Cardiac septum (tissue), 1 donor: ENCODE measurements at regions not wholly inside any gene's neighbourhood (a gene's known extent, or its start where the extent isn't known, plus 50 kb on each side); places are given as distances from the start of the nearest gene placed in this dataset.

Source experiments
- DNase-seq: peaks from one replicate; pipeline ENCODE4 v3.0.0-alpha.2; 2020; ENCODE audit warnings: low spot score
- intact Hi-C: fragments of 100-400 bp; cut with DNase I; formaldehyde crosslinking; loops from one replicate; pipeline ENCODE4 v1.14.0; 2022
- donor health status: DM: no; HTN: no; CAD: no.

- no peak for DNase-seq
- intact Hi-C loops = no loop called here
Measured at GRCh38 chr20:20946122-20946759, 159.9 kb downstream of the LINC00237 start.

DNA sequence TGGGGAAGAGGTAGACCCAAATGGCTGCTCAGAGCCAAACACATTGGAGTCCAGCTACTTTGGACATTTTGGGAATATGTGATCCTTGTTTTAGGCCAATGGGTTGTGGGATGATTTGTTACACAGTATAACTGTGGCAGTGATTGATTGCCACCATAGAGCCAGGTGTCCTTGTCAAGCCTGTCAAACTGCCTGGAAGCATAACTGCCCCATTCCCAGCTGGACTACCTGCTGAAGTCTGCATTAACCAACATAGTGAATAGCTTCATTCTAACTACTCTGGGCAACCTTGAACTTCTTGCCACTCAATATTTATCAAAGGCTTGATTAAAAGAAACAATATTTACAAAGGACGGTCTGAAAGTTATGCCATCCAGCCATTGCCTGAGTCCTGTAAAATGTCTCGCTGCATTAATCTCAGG is 164.7 kb downstream of the LINC00237 start:
- DNase-seq = no peak
- intact Hi-C loops = no loop called here

GRCh38 chr20:20939006-20939405 is 167.2 kb downstream of the LINC00237 start:
- intact Hi-C loops = no loop called here

DNA sequence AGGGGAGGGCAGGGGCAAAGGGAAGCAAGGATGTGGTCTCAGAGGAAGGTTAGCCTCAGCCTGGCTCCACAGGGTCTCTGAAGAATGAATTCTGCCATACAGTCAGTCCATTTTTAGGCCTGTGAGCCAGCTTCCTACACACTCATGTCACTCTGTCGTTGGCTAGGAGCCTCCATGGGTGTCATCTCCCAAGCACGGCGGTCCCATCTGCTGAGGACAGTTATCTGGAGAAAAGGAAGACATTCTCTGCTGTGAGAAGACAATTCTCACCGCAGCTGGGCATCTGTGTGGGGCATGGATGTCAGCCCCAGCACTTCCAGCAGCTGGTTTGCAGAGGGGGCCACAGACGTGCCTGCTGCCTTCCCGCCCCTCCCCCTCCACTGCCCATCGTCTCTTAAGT is 167.6 kb downstream of the LINC00237 start:
- no peak for DNase-seq
- intact Hi-C loops = no loop called here

More at GRCh38 chr20:20939006-20939405, 167.2 kb downstream of the LINC00237 start:
- no peak for DNase-seq

GRCh38 chr20:20938131-20938530 is 168.0 kb downstream of the LINC00237 start:
- intact Hi-C loops = no loop called here
- no peak for DNase-seq

GRCh38 chr20:20933142-20933958 is 172.8 kb downstream of the LINC00237 start:
- intact Hi-C loops = no loop called here

DNA sequence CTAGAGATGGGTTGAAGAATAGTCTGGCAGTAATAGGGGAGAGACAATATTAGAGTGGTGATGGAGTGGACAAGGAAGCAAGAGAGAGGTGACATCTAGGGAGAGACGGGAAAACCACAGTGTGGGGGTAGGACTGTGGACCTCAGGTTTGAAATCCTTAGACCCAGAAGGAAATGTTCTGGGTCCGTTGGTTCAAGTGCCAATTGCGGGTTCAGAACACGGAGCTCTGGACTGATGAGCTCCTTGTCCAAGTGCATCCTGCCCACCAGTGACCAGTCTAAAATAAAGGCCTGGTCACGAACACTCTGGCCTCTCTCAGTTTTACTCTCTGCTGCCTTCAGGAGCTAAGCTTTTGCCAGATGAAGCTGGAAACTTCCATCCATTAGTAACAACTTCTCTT is 174.0 kb downstream of the LINC00237 start:
- DNase-seq = no peak
- intact Hi-C loops = no loop called here

More at GRCh38 chr20:20933142-20933958, 172.8 kb downstream of the LINC00237 start:
- no peak for DNase-seq

DNA sequence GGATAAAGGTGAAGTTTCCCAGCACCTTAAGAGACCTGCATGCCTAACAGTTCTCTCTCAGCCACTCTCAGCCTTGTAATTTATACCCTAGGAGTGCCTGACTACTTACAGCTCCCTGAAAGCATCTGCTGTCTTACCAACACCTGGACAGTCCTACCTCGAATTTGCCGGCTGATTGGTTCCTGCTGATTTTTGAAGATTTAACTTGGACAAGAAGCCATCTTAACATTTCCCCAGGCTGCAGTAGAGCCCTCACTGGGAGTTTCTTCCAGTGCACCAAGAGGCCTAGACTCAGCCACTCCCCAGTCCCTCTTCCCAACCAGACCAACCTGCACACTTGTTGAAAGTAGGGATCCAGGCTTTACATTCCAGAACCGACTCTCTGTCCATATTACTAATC is 174.5 kb downstream of the LINC00237 start:
- intact Hi-C loops = no loop called here
- DNase-seq = no peak

- no peak for DNase-seq
- intact Hi-C loops = no loop called here
Measured at GRCh38 chr20:20931024-20931423, 175.1 kb downstream of the LINC00237 start.

DNA sequence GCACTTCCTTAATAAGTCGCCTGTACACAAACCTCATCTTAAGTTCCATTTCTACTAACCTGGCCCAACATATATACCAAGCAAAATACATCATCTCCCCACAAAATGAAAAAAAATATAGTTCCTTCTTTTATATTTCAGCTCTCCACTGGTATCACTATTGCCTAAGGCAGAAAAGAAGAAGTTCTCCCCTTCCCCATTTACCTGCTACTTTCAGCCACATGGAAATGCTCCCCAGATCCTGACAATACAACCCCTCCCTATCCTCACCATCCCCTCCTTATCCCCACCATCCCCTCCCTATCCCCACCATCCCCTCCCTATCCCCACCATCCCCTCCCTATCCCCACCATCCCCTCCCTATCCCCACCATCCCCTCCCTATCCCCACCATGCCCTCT is 175.7 kb downstream of the LINC00237 start:
- intact Hi-C loops = no loop called here
- no peak for DNase-seq

DNA sequence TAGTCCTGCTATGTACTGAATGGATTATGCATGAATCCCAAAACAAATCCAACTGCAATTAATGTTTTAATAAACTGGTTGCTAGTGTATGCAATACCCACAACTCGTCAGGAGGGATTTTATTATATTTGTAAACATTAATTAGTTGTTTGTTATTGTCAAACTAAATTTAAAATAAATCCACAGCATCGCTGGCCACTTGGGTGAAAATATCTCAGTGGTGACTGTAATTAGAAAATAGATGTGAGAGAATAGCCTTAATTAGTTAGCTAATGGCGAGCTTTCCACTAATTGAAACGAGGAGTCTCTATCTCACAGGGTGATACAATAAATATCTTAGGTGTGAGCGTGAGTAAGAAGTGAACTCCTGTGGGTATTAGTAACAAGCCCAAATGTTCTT is 176.8 kb downstream of the LINC00237 start:
- no peak for DNase-seq
- intact Hi-C loops = no loop called here

DNA sequence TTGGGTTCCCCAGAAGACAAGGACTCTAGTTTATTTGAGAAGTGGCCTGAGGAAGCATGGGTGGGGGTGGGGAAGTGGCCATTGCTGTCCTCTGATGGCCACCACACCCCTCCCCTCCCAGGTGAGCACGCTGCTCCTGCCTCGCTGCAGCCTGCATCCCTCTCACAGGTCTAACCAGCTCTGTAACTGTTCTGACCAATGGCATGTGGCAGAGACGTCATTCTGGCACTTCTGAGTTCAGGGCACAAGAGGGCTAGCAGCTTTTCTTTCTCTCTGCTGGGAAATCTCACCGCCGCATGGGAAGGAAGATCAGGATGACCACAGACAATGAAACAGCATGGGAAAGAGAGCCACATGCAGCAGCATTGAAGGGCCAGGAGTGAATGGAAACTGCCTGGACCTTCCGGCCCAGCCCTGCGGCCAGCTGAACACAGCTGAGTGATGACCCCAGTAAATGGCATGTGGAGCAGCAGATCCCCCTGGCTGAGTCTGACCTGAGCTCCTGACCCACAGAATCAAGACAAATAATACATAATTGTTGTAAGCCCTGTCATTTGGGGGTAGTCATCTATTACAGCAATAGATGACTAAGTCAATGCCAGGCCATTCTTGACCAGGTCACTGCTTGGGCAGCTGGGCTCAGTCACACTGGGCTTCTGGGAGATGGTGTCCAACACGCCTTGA is 179.8 kb downstream of the LINC00237 start:
- no peak for DNase-seq
- intact Hi-C loops = no loop called here

GRCh38 chr20:20920433-20920832 is 185.7 kb downstream of the LINC00237 start:
- intact Hi-C loops = no loop called here
- no peak for DNase-seq

- intact Hi-C loops = no loop called here
Measured at GRCh38 chr20:20915844-20916243, 190.3 kb downstream of the LINC00237 start.

GRCh38 chr20:20904501-20904831 is 192.0 kb upstream of the RALGAPA2 start:
- no peak for DNase-seq
- intact Hi-C loops = no loop called here

More at GRCh38 chr20:20915844-20916243, 190.3 kb downstream of the LINC00237 start:
- no peak for DNase-seq

DNA sequence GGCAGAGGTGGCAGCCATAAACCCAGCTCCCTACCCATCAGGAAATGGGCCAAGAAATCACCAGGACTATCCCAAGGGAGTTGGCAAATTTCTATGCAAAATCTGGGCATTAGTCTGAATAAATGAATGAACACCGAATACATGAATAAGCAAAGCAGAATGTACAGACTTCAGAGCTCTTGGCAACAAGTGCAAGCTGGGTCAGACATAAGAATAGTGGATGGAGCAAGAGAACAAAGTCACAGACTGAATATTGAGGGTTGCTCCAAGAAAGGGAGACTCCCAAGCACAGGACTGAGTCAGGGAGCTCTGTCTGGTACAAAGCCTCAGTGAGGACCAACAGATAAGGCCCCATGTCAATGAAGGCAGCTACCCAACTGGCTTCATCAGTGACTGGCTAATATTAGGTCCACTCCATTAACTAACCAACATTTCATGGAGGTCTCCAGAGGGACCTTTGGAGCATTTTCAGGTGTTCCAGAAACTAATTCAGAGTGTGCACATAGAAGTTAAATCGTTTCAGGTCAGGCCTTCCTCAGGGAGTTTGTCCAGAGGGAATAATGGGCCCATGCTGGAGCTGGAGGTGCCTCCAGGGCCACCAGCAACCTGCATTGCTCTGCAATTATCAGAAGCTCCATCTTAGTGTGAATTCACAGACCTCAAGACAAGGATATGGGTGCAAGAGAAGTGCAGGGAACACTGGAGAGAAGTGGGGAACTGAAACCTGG is 191.5 kb upstream of the RALGAPA2 start:
- no peak for DNase-seq
- intact Hi-C loops = no loop called here

DNA sequence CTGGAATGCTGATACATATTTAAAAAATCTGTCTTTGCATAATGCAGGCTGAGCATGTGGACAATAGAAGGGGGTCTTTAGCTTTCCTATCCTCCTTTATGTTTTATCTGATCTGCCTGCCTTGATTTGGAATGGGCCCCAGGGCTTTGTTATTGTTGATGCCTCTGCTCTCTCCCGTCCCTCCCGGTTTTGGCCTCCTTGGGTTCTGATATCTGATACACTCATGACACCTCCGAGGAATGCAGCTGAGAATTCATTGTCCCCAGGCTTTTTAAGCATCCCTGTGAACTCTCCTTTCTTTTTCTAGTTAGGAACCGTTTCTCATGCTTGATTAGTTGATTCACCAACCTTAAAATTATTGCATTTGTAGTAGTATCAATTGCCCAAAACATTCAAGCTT is 185.5 kb upstream of the RALGAPA2 start:
- no peak for DNase-seq
- intact Hi-C loops = no loop called here

GRCh38 chr20:20897145-20897544 is 184.7 kb upstream of the RALGAPA2 start:
- intact Hi-C loops = no loop called here
- DNase-seq = no peak

DNA sequence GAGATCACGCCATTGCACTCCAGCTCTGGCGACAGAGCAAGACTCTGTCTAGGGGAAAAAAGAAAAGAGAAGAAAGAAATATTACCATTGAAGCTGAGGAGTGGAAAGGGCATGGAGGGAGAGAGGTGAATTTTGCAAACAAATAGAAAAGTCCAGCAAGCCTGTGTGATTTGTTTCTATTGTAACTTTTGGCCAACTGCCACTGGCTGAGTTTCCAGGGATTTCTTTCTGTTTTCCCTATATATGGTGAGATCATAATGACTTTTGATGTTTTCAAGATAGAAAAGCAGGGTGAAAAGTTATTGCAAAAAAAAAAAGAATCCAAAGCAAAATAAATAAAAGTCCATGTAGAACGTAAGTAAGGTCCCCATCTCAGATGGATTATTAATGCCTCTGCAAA is 184.2 kb upstream of the RALGAPA2 start:
- DNase-seq = no peak
- intact Hi-C loops = no loop called here

DNA sequence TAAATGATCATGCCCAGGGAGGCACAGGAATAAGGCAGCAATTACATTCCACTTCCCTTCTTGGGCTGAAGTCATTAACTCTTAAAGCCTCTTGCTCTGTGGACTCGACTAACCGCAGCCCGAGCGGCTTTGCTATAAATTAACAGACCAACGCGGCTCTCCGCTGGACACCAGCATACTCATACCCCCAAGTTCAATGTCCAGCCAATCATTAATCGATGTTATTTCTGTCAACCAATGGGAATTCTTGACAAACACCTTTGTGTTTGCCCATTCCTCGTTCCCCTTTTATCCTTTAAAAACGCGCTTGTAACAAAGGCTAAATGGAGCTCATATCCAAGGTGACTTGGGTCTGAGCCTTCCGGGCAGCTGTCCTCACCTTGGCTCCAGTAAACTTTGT is 183.1 kb upstream of the RALGAPA2 start:
- DNase-seq = no peak
- intact Hi-C loops = no loop called here
